HT-29 (cell line): ENCODE measurements at regions not wholly inside any gene's neighbourhood (a gene's known extent, or its start where the extent isn't known, plus 50 kb on each side); places are given as distances from the start of the nearest gene placed in this dataset.
"Not testable (repeated sequence)": the region's sequence is repeated elsewhere in the genome, so short reads cannot be mapped to it uniquely, and the experiment has no call there.

Source experiments
- DNase-seq: peaks from one replicate; pipeline ENCODE4 v3.0.0-alpha.2; 2015; ENCODE audit warnings: low spot score

GRCh38 chr2:123359636-123360035 is 665.5 kb upstream of the CNTNAP5 start:
- no peak for DNase-seq

GRCh38 chr2:123362671-123363440 is 662.2 kb upstream of the CNTNAP5 start:
- DNase-seq = no peak

- no peak for DNase-seq
These were observed 661.3 kb upstream of the CNTNAP5 start for GRCh38 chr2:123363826-123364225.

GRCh38 chr2:123364243-123364896 is 660.7 kb upstream of the CNTNAP5 start:
- DNase-seq = no peak

GRCh38 chr2:123366239-123366837 is 658.7 kb upstream of the CNTNAP5 start:
- no peak for DNase-seq

GRCh38 chr2:123370186-123370585 is 654.9 kb upstream of the CNTNAP5 start:
- DNase-seq = no peak

GRCh38 chr2:123371535-123371934 is 653.6 kb upstream of the CNTNAP5 start:
- DNase-seq = no peak

- no peak for DNase-seq
These were observed 644.6 kb upstream of the CNTNAP5 start for GRCh38 chr2:123380370-123380935.

- no peak for DNase-seq
These were observed 609.4 kb upstream of the CNTNAP5 start for GRCh38 chr2:123415678-123416077.

GRCh38 chr2:123419976-123420375 is 605.1 kb upstream of the CNTNAP5 start:
- DNase-seq = no peak

GRCh38 chr2:123434546-123435395 is 590.3 kb upstream of the CNTNAP5 start:
- no peak for DNase-seq

GRCh38 chr2:123438251-123438650 is 586.8 kb upstream of the CNTNAP5 start:
- no peak for DNase-seq

- DNase-seq = no peak
These were observed 586.4 kb upstream of the CNTNAP5 start for GRCh38 chr2:123438675-123439074.

GRCh38 chr2:123448801-123449200 is 576.3 kb upstream of the CNTNAP5 start:
- no peak for DNase-seq

GRCh38 chr2:123451542-123451941 is 573.5 kb upstream of the CNTNAP5 start:
- DNase-seq = no peak

- no peak for DNase-seq
These were observed 571.9 kb upstream of the CNTNAP5 start for GRCh38 chr2:123453046-123453700.

- no peak for DNase-seq
These were observed 571.3 kb upstream of the CNTNAP5 start for GRCh38 chr2:123453772-123454171.

GRCh38 chr2:123455234-123455633 is 569.9 kb upstream of the CNTNAP5 start:
- not testable (repeated sequence) for DNase-seq

- DNase-seq = no peak
These were observed 568.7 kb upstream of the CNTNAP5 start for GRCh38 chr2:123456416-123456815.

GRCh38 chr2:123463886-123464285 is 561.2 kb upstream of the CNTNAP5 start:
- no peak for DNase-seq

GRCh38 chr2:123468071-123468470 is 557.0 kb upstream of the CNTNAP5 start:
- DNase-seq = no peak
